ENCODE measurements at regions not wholly inside any gene's neighbourhood (a gene's known extent, or its start where the extent isn't known, plus 50 kb on each side); places are given as distances from the start of the nearest gene placed in this dataset.

DNA sequence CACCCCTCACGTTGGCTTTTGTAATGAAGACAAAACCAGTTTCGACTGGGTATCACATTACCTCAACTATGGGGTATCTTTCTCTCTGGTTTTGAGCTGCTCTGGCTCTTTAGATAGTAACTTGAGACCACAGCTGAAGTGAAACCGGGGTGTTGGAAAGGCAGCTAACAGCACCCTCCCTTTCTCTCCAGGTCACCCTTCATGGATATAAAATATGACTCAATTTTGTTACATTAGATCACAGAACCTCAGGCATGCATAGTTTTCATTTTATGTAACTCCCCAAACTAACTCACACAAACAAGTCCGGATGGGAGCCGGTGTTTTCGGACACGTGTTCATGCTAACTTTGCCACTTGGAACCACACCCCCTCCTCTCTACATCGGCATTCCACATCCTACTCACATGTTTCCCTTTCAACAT lies 90.7 kb downstream of the NR2F2 start:
- TF ChIP-seq PPARA (CRISPR knock-in tag; IDR thresholded peaks at IDR 0.05; ENCODE audit: borderline replicate concordance) (no peak), ZNF8 (CRISPR knock-in tag; IDR thresholded peaks at IDR 0.05) (no peak), ZC3H10 (CRISPR knock-in tag; IDR thresholded peaks at IDR 0.05) (no peak), POU6F1 (CRISPR knock-in tag; IDR thresholded peaks at IDR 0.05; ENCODE audit: borderline replicate concordance, low read depth) (no peak), CSDC2 (CRISPR knock-in tag; IDR thresholded peaks at IDR 0.05) (no peak), ZNF565 (CRISPR knock-in tag; conservative IDR thresholded peaks at IDR 0.05; ENCODE audit: low read depth) (no peak), ARNTL (CRISPR knock-in tag; IDR thresholded peaks at IDR 0.05; ENCODE audit: borderline replicate concordance, low read depth) (no peak), TOX (CRISPR knock-in tag; IDR thresholded peaks at IDR 0.05; ENCODE audit: borderline replicate concordance) (no peak), BACH2 (CRISPR knock-in tag; IDR thresholded peaks at IDR 0.05; ENCODE audit: borderline replicate concordance) (no peak), CREB5 (CRISPR knock-in tag; IDR thresholded peaks at IDR 0.05; ENCODE audit: low read depth) (no peak), ZNF70 (CRISPR knock-in tag; IDR thresholded peaks at IDR 0.05) (no peak), ISL1 (CRISPR knock-in tag; IDR thresholded peaks at IDR 0.05) (no peak), TSHZ2 (CRISPR knock-in tag; IDR thresholded peaks at IDR 0.05) (no peak)
- TF ChIP-seq, protein P1, sequence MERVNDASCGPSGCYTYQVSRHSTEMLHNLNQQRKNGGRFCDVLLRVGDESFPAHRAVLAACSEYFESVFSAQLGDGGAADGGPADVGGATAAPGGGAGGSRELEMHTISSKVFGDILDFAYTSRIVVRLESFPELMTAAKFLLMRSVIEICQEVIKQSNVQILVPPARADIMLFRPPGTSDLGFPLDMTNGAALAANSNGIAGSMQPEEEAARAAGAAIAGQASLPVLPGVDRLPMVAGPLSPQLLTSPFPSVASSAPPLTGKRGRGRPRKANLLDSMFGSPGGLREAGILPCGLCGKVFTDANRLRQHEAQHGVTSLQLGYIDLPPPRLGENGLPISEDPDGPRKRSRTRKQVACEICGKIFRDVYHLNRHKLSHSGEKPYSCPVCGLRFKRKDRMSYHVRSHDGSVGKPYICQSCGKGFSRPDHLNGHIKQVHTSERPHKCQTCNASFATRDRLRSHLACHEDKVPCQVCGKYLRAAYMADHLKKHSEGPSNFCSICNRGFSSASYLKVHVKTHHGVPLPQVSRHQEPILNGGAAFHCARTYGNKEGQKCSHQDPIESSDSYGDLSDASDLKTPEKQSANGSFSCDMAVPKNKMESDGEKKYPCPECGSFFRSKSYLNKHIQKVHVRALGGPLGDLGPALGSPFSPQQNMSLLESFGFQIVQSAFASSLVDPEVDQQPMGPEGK (CRISPR knock-in tag; IDR thresholded peaks at IDR 0.05; ENCODE audit: borderline replicate concordance): no peak
- TF ChIP-seq, protein P2, sequence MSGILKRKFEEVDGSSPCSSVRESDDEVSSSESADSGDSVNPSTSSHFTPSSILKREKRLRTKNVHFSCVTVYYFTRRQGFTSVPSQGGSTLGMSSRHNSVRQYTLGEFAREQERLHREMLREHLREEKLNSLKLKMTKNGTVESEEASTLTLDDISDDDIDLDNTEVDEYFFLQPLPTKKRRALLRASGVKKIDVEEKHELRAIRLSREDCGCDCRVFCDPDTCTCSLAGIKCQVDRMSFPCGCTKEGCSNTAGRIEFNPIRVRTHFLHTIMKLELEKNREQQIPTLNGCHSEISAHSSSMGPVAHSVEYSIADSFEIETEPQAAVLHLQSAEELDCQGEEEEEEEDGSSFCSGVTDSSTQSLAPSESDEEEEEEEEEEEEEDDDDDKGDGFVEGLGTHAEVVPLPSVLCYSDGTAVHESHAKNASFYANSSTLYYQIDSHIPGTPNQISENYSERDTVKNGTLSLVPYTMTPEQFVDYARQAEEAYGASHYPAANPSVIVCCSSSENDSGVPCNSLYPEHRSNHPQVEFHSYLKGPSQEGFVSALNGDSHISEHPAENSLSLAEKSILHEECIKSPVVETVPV (CRISPR knock-in tag; IDR thresholded peaks at IDR 0.05): no peak
- ATAC-seq: no peak

- TF ChIP-seq ZC3H10 (CRISPR knock-in tag; IDR thresholded peaks at IDR 0.05) (no peak), CSDC2 (CRISPR knock-in tag; IDR thresholded peaks at IDR 0.05) (no peak), ZNF8 (CRISPR knock-in tag; IDR thresholded peaks at IDR 0.05) (no peak), ISL1 (CRISPR knock-in tag; IDR thresholded peaks at IDR 0.05) (no peak), TCF4 (CRISPR knock-in tag; IDR thresholded peaks at IDR 0.05; ENCODE audit: borderline replicate concordance) (no peak), TOX (CRISPR knock-in tag; IDR thresholded peaks at IDR 0.05; ENCODE audit: borderline replicate concordance) (no peak), ESRRG (CRISPR knock-in tag; IDR thresholded peaks at IDR 0.05) (no peak), ZFP3 (CRISPR knock-in tag; IDR thresholded peaks at IDR 0.05) (no peak), CREB5 (CRISPR knock-in tag; IDR thresholded peaks at IDR 0.05; ENCODE audit: low read depth) (no peak)
- no peak for ATAC-seq
Observed at GRCh38 chr15:96422125-96422524, 91.6 kb downstream of the NR2F2 start.

DNA sequence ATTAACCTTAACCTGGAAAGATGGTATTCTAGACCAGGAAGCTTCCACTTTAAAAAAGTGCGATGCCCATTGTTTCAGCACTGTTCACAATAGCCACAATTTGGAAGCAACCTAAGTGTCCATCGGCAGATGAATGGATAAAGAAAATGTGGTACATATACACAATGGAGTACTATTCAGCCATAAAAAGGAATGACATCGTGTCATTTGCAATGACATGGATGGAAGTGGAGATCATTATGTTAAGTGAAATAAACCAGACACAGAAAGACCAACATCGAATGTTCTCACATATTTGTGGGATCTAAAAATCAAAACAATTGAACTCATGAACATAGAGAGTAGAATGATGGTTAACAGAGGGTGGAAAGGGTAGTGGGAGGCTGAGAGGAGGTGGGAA lies 94.2 kb downstream of the NR2F2 start:
- TF ChIP-seq ZNF565 (CRISPR knock-in tag; conservative IDR thresholded peaks at IDR 0.05; ENCODE audit: low read depth) (no peak), ISL1 (CRISPR knock-in tag; IDR thresholded peaks at IDR 0.05) (no peak), SNAI2 (CRISPR knock-in tag; IDR thresholded peaks at IDR 0.05) (no peak), ZNF8 (CRISPR knock-in tag; IDR thresholded peaks at IDR 0.05) (peak; percentile 7; the same call in 1 of the 2 replicates), ZFP30 (CRISPR knock-in tag; IDR thresholded peaks at IDR 0.05) (no peak)
- no peak for ATAC-seq

All from SK-N-SH treated with all-trans-retinoic acid at 6 μM for 48 hours (cell line).